ENCODE measurements at regions not wholly inside any gene's neighbourhood (a gene's known extent, or its start where the extent isn't known, plus 50 kb on each side); places are given as distances from the start of the nearest gene placed in this dataset.

DNA sequence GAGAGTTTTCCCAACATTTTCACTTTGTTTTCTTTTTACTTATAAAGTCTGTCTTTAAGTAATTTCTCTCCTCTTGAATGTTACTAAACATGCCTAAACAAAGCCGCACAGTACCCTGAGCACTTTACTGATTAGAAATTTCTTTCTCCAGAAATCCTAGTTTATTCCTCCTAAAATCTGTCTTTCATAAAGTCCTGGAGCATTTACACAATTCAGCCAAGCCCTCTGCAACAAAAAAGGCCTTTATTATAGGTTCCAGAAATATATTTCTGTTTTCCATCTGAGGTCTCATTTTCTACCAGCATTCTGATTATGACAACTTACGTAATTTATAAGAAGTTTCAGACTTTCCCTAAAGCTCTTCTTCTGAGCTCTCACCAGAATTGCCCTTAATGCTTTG lies 549.5 kb upstream of the OLFM3 start:
- TF ChIP-seq, protein P1, sequence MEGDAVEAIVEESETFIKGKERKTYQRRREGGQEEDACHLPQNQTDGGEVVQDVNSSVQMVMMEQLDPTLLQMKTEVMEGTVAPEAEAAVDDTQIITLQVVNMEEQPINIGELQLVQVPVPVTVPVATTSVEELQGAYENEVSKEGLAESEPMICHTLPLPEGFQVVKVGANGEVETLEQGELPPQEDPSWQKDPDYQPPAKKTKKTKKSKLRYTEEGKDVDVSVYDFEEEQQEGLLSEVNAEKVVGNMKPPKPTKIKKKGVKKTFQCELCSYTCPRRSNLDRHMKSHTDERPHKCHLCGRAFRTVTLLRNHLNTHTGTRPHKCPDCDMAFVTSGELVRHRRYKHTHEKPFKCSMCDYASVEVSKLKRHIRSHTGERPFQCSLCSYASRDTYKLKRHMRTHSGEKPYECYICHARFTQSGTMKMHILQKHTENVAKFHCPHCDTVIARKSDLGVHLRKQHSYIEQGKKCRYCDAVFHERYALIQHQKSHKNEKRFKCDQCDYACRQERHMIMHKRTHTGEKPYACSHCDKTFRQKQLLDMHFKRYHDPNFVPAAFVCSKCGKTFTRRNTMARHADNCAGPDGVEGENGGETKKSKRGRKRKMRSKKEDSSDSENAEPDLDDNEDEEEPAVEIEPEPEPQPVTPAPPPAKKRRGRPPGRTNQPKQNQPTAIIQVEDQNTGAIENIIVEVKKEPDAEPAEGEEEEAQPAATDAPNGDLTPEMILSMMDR (IDR thresholded peaks at IDR 0.05), result no peak
- H3K4me3 ChIP-seq (ENCODE audit: low read length), result no peak overlapping the region
- H3K4me1 ChIP-seq (ENCODE audit: insufficient read depth, low read length), result no peaks in the 10 kb centered on the region
- H3K9me3 ChIP-seq (ENCODE audit: control insufficient read depth in 1 of 2, insufficient read depth in 1 of 2, low read length in 2 of 2), result peaks cover 0 to 11% of the 10 kb centered on the region in 2 experiments
- no peaks in the 10 kb centered on the region for H3K4me1 Mint-ChIP-seq (ENCODE audit: low read depth)
- H3K36me3 Mint-ChIP-seq (ENCODE audit: low read depth), result no peaks in the 10 kb centered on the region
- ChIA-PET CTCF (no interaction called here), POLR2A (no interaction called here)
- H3K27me3 ChIP-seq (ENCODE audit: control insufficient read depth in 1 of 2, insufficient read depth in 2 of 2, low read length in 2 of 2), result no peaks in the 10 kb centered on the region
- no peaks in the 10 kb centered on the region for H3K9me3 Mint-ChIP-seq
- no peak for ATAC-seq (ENCODE audit: poor library complexity)
- no peaks in the 10 kb centered on the region for H3K36me3 ChIP-seq (ENCODE audit: insufficient read depth, low read length)
- no peaks in the 10 kb centered on the region for H3K27me3 Mint-ChIP-seq
- H3K4me3 Mint-ChIP-seq, result no peak overlapping the region
- no peak overlapping the region for H3K27ac Mint-ChIP-seq
- intact Hi-C loops (cut with DNase I, micrococcal nuclease), result no loop called here
- DNase-seq, result no peak
- H3K27ac ChIP-seq (ENCODE audit: low read depth in 1 of 2, low read length in 2 of 2), result no peak overlapping the region

DNA sequence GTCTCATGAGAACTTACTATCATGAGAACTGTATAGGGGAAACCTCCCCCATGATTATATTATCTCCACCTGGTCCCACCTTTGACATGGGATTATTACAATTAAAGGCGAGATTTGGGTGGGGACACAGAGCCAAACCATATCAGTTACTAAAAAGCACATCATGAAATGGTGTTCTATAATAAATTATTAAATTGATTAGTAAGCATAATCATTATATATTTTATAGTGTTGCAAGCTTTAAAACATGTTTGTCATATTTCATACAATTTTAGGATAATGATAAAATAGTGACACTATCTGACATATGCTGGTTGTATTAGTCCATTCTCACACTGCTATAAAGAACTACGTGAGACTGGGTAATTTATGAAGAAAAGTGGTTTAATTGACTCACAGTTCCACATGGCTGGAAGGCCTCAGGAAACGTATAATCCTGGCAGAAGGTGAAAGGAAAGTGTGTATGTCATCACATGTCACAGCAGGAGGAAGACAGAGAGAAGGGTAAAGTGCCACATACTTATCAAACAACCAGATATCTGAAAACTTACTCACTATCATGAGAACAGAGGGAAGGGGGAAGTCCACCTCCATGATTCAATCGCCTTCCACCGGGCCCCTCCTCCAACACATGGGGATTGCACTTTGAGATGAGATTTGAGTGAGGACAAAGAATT lies 539.2 kb upstream of the OLFM3 start:
- ATAC-seq (ENCODE audit: poor library complexity) (no peak), DNase-seq (no peak)
- intact Hi-C loops (cut with DNase I, micrococcal nuclease), result no loop called here
- Histone ChIP-seq H3K4me3 (ENCODE audit: low read length) (no peak overlapping the region), H3K36me3 (ENCODE audit: insufficient read depth, low read length) (no peaks in the 10 kb centered on the region), H3K4me1 (ENCODE audit: insufficient read depth, low read length) (no peaks in the 10 kb centered on the region), H3K27ac (ENCODE audit: low read depth in 1 of 2, low read length in 2 of 2) (no peak overlapping the region), H3K27me3 (ENCODE audit: control insufficient read depth in 1 of 2, insufficient read depth in 2 of 2, low read length in 2 of 2) (no peaks in the 10 kb centered on the region), H3K9me3 (ENCODE audit: control insufficient read depth in 1 of 2, insufficient read depth in 1 of 2, low read length in 2 of 2) (no peaks in the 10 kb centered on the region)
- H3K27ac Mint-ChIP-seq, result no peak overlapping the region
- CTCF ChIA-PET, result no interaction called here
- no peaks in the 10 kb centered on the region for H3K4me1 Mint-ChIP-seq (ENCODE audit: low read depth)
- TF ChIP-seq, protein P1 (IDR thresholded peaks at IDR 0.05), result no peak
- H3K9me3 Mint-ChIP-seq, result peaks cover 4% of the 10 kb centered on the region
- H3K36me3 Mint-ChIP-seq (ENCODE audit: low read depth), result no peaks in the 10 kb centered on the region
- no peaks in the 10 kb centered on the region for H3K27me3 Mint-ChIP-seq
- H3K4me3 Mint-ChIP-seq, result no peak overlapping the region
- POLR2A ChIA-PET, result interaction anchor here (0.6 kb wide), 1 partner anchor 148 kb away, joined by 3 read pairs; no protein-coding TSS in a partner anchor

DNA sequence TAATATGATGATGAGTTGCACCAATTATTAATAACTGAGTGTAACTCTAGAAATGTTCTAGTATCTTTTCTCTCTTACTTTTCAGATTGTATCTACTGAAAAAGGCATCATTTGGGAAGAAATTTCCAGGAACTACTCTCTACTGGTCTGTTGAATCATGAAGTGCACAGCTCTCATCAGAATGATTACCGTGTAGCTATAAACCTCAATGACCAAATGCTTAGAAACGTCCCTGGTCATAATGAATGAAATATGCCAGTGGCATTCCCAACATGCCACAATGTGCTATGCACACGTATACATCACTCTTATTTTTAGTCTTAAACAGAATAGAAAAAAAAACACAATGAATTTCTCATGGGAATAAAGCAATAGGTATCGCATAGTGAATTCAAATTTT lies 534.3 kb upstream of the OLFM3 start:
- no peak overlapping the region for H3K4me3 ChIP-seq (ENCODE audit: low read length)
- no peaks in the 10 kb centered on the region for H3K27me3 Mint-ChIP-seq
- CTCF ChIA-PET, result no interaction called here

More for the DNA sequence above, 534.3 kb upstream of the OLFM3 start:
- Mint-ChIP-seq H3K4me1 (ENCODE audit: low read depth) (no peaks in the 10 kb centered on the region), H3K27ac (no peak overlapping the region), H3K36me3 (ENCODE audit: low read depth) (no peaks in the 10 kb centered on the region), H3K4me3 (no peak overlapping the region), H3K9me3 (no peaks in the 10 kb centered on the region)
- Histone ChIP-seq H3K4me1 (ENCODE audit: insufficient read depth, low read length) (no peaks in the 10 kb centered on the region), H3K27me3 (ENCODE audit: control insufficient read depth in 1 of 2, insufficient read depth in 2 of 2, low read length in 2 of 2) (no peaks in the 10 kb centered on the region), H3K36me3 (ENCODE audit: insufficient read depth, low read length) (no peaks in the 10 kb centered on the region), H3K27ac (ENCODE audit: low read depth in 1 of 2, low read length in 2 of 2) (no peak overlapping the region), H3K9me3 (ENCODE audit: control insufficient read depth in 1 of 2, insufficient read depth in 1 of 2, low read length in 2 of 2) (no peaks in the 10 kb centered on the region)
- TF ChIP-seq, protein P1 (IDR thresholded peaks at IDR 0.05), result no peak
- intact Hi-C loops (cut with DNase I, micrococcal nuclease), result no loop called here
- DNase-seq (no peak), ATAC-seq (ENCODE audit: poor library complexity) (no peak)
- POLR2A ChIA-PET, result no interaction called here

Data from CD4-positive, alpha-beta T cell (primary cell).